Kidney (tissue), 13 donors: ENCODE measurements at regions not wholly inside any gene's neighbourhood (a gene's known extent, or its start where the extent isn't known, plus 50 kb on each side); places are given as distances from the start of the nearest gene placed in this dataset.

ENCODE experiments used
- DNase-seq, 5 donors: peaks; one replicate each; pipeline ENCODE4 v3.0.0-alpha.2; 2013 to 2020
- FAIRE-seq: peaks from 2 replicates; lab custom pipeline; 2012; peaks lifted over from hg19 to GRCh38; lab: Jason Lieb, UNC
- H3K27ac ChIP-seq, 2 donors: one replicate each; pipeline ENCODE4 v1.7.0; 2013; ENCODE audit warnings: low read depth in 2 of 2, low read length in 2 of 2, inconsistent platforms in 1 of 2
- H3K27me3 ChIP-seq: one replicate; pipeline ENCODE4 v1.7.1; 2013; ENCODE audit warnings: low read length, inconsistent platforms; ENCODE audit not compliant: control insufficient read depth, insufficient read depth
- H3K36me3 ChIP-seq, 3 donors: one replicate each; pipeline versions ENCODE4 v1.7.0 to v1.7.1; 2013; ENCODE audit warnings: low read length in 3 of 3, control low read depth in 1 of 3, inconsistent platforms in 1 of 3; ENCODE audit not compliant: insufficient read depth in 3 of 3, control insufficient read depth in 2 of 3
- H3K4me1 ChIP-seq, 3 donors: one replicate each; pipeline versions ENCODE4 v1.7.0 to v1.7.1; 2013; ENCODE audit warnings: low read length in 3 of 3, inconsistent platforms in 1 of 3, low read depth in 1 of 3; ENCODE audit not compliant: control insufficient read depth in 2 of 3, insufficient read depth in 2 of 3
- H3K4me3 ChIP-seq, 3 donors: one replicate each; pipeline versions ENCODE4 v1.7.0 to v1.8.1; 2013; ENCODE audit warnings: low read length in 3 of 3, control low read depth in 1 of 3, inconsistent platforms in 1 of 3
- H3K9ac ChIP-seq, 3 donors: one replicate each; pipeline versions ENCODE4 v1.7.0 to v1.7.1; 2013; ENCODE audit warnings: low read length in 3 of 3, control low read depth in 1 of 3, inconsistent platforms in 1 of 3
- H3K9me3 ChIP-seq, 3 donors: one replicate each; pipeline versions ENCODE4 v1.7.0 to v1.7.1; 2013; ENCODE audit warnings: low read length in 3 of 3, control low read depth in 1 of 3, inconsistent platforms in 1 of 3; ENCODE audit not compliant: control insufficient read depth in 2 of 3, insufficient read depth in 1 of 3
- intact Hi-C: fragments of 100-400 bp; cut with DNase I; formaldehyde crosslinking; loops from one replicate; pipeline ENCODE4 v1.11.1; 2022
- TF ChIP-seq, protein P1 (sequence below): IDR thresholded peaks from 3 replicates; pipeline ENCODE4 v1.5.1; 2012; ENCODE audit warnings: mild to moderate bottlenecking, moderate library complexity, borderline replicate concordance; ENCODE audit not compliant: insufficient read depth; ENCODE audit errors: extremely low read depth
- donor health status: control.
- donor health status: control.
- donor health status: control.
- donor health status: control.
- donor health status: control.
- donor health status: DM: yes; HTN: yes; CAD: no.
- donor health status: Normal renal cell carcinoma (clear cell type).

DNA sequence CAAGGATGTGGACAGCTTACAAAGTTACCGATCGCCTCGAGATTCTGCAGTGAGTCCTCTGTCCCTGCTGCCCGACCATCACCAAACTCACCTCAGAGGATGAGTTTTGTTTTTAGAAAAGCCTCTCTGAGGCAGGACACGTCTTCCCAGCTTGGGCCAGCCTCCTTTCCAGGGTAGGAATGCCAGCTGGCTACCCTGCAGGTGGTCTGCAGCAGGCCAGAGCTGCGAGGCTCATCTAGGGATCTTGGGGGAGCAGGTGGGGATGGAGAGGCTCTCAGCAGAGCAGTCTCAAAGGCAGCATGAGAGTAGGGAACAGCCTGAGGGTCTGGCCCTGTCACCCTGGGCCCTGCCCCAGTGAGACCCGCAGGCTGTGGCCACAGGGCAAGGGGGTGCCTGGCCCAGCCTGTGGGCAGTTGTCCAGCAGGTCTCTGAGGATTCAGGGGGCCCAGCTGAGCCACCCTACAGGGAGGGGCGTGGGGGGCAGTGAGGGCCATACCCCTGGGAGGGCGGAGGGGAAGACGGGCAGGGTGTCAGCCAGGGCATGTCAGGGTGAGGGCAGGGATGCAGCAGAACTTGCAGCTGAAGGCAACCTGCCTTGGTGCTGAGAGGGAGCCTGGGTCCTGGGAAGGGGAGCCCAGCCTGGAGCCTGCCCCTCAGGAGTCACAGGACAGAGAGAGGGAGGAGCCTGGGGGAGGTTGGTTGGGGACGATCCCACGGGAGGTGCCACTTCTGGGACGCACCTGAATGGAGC lies 57.3 kb upstream of the TPM4 start:
- intact Hi-C loops = no loop called here
- TF ChIP-seq, protein P1, sequence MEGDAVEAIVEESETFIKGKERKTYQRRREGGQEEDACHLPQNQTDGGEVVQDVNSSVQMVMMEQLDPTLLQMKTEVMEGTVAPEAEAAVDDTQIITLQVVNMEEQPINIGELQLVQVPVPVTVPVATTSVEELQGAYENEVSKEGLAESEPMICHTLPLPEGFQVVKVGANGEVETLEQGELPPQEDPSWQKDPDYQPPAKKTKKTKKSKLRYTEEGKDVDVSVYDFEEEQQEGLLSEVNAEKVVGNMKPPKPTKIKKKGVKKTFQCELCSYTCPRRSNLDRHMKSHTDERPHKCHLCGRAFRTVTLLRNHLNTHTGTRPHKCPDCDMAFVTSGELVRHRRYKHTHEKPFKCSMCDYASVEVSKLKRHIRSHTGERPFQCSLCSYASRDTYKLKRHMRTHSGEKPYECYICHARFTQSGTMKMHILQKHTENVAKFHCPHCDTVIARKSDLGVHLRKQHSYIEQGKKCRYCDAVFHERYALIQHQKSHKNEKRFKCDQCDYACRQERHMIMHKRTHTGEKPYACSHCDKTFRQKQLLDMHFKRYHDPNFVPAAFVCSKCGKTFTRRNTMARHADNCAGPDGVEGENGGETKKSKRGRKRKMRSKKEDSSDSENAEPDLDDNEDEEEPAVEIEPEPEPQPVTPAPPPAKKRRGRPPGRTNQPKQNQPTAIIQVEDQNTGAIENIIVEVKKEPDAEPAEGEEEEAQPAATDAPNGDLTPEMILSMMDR = no peak
- FAIRE-seq (no peak), DNase-seq (peak in 2 of 5 donors; percentile 23 to 67)
- Histone ChIP-seq H3K4me3 (no peak overlapping the region), H3K27me3 (no peaks in the 10 kb centered on the region), H3K4me1 (no peaks in the 10 kb centered on the region), H3K9me3 (no peaks in the 10 kb centered on the region), H3K9ac (no peak overlapping the region), H3K36me3 (no peaks in the 10 kb centered on the region), H3K27ac (no peak overlapping the region)

DNA sequence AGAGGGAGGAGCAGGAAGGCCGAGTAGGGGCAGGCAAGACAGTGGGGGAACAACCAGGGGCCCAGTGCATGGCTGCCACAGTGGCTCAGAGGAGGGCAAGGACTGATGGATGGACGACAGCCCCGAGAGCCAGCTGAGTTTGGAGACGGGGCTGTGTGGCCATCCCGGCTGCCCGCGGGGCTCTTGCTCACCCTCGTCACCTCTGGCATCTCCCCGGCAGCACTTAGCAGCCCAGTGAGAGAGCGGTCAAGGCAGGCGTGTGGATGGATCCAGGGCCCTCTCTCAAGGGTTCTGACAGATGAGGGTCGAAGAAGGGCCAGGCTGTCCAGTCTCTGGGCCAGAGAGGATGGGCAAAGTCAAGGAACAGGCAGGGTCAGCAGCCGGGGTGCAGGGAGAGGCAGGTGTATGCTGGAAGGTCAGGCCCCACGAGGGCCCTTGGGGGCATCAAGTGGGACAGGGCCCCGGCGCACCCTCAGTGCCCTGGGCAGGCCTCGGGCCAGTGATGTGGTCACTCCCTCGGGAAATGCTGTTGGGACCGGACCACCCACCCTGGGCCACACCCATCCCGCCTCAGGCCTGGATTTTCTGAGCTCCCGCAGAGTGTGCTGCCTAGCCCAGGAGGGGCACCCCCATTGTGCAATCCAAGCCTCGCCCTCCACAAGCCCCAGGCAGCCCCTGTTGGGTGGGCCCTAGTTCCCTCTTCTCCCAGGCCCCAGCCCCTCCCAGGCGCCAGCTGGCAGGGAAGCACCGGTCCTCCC lies 56.4 kb upstream of the TPM4 start:
- FAIRE-seq (no peak), DNase-seq (no peak)
- intact Hi-C loops = no loop called here
- no peaks in the 10 kb centered on the region for H3K36me3 ChIP-seq
- no peaks in the 10 kb centered on the region for H3K27me3 ChIP-seq
- no peak overlapping the region for H3K9ac ChIP-seq
- H3K27ac ChIP-seq = no peak overlapping the region
- TF ChIP-seq, protein P1 = no peak
- no peak overlapping the region for H3K4me3 ChIP-seq
- H3K4me1 ChIP-seq = no peaks in the 10 kb centered on the region
- no peaks in the 10 kb centered on the region for H3K9me3 ChIP-seq

DNA sequence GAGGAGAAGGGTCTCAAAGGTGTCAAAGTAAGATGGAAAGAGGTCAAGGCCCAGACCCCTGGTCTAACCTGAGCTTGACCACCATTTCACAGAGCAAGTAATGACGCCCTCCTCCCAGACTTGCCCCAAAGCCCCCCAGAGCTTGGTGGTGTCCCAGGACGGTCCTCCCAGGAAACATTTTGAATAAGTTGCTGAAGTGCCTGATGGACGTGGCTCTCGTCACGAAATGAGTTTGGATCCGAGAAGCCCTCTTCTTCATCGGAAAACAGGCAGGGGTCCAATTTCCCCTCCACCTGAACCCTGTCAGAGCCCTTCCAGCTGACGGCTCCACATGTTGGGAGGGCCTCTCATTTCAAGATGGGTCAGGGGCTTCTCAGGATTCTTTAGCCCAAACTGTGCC lies 54.5 kb upstream of the TPM4 start:
- FAIRE-seq = no peak
- intact Hi-C loops = no loop called here
- TF ChIP-seq, protein P1 = no peak
- H3K36me3 ChIP-seq = no peaks in the 10 kb centered on the region
- no peak overlapping the region for H3K9ac ChIP-seq
- no peak overlapping the region for H3K4me3 ChIP-seq
- no peaks in the 10 kb centered on the region for H3K9me3 ChIP-seq
- H3K27ac ChIP-seq = no peak overlapping the region
- H3K27me3 ChIP-seq = no peaks in the 10 kb centered on the region
- no peak for DNase-seq
- H3K4me1 ChIP-seq = no peaks in the 10 kb centered on the region
